NOMO-1 (cell line): ENCODE measurements at regions not wholly inside any gene's neighbourhood (a gene's known extent, or its start where the extent isn't known, plus 50 kb on each side); places are given as distances from the start of the nearest gene placed in this dataset.
"Not testable (repeated sequence)": the region's sequence is repeated elsewhere in the genome, so short reads cannot be mapped to it uniquely, and the experiment has no call there.

Source experiments
- DNase-seq, 2 experiments: peaks; one replicate each; lab custom pipeline; 2025; ENCODE audit not compliant: unreplicated experiment in 2 of 2; lab: John Stamatoyannopoulos, UW

DNA sequence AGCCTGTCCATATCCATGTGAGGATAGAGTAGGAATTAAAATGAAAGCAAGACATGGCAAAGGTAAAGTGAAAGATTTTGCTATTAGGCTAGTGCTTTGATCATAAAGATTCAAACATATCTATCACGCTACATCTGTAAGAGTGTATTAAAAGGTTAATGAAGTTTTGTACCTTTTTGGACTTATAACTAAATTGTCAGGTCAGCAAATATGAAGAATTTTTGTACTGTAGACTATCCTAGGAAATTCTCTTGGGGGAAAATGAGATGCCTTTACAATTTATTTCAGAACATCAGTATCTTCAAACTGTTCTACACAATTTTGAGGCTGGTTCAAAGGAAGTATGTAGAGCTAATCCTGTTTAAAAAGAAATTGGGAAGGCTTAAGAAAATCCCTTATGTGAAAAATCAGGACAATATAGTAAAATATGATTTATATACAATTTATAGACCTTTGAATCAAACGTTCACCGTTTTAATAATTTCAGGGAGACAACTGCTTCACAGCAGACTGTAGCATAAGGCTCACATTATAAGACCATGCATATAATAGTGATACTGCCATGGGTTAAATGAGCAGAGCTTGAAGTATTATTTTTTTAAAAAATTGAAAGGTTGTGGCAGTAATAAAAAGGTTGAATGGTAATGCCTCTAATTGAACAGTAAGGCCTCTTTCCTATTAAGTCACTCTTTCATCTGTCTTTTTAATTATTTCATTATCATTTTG lies 639.5 kb upstream of the ARRDC3 start:
- no peak for DNase-seq

DNA sequence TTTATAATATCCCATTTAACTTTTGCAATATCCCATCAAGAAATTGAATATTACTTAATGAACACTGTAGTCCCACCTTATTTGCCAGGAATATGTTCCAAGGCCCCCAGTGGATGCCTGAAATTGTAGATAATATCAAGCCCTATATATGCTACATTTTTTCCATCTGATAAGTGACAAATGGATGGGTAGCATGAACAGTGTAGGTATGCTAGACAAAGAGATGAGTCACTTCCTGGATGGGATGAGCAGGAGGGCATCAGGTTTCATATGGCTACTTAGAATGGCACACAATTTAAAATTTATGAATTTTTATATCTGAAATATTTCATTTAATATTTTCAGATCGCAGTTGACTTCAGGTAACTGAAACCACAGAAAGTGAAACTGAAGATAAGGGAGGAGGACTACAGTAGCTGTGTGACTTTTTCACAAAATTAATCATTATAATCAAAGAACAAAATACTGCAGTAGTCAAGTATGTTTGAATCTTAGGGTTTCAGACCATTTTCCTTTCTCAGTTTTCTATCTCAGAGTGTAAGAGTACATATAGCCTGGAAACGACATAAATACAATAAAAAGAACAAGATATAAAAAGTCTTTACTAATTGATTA lies 636.4 kb upstream of the ARRDC3 start:
- no peak for DNase-seq

DNA sequence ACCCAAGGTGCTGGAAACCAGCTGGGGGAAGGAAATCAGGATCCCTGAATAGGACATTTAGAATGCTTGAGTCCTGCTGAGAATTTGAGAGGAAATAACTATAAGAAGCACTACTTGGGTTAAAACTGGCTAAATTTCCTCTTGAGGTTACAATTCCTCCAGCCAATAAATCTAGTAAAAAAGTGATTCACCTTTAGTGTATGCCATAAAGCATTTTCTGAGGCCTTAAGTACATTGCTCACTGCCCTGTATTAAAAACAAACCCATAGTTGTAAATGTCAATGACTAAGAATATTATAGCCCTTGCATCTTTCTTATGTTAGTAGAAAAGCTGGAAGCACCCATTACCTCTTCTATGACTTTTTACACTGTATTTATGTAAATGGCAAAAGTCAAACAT lies 634.7 kb upstream of the ARRDC3 start:
- DNase-seq, result no peak

- DNase-seq, result not testable (repeated sequence)
These were observed 628.7 kb upstream of the ARRDC3 start for GRCh38 chr5:92011845-92012244.

GRCh38 chr5:92003806-92004205 lies 620.7 kb upstream of the ARRDC3 start:
- no peak for DNase-seq

DNA sequence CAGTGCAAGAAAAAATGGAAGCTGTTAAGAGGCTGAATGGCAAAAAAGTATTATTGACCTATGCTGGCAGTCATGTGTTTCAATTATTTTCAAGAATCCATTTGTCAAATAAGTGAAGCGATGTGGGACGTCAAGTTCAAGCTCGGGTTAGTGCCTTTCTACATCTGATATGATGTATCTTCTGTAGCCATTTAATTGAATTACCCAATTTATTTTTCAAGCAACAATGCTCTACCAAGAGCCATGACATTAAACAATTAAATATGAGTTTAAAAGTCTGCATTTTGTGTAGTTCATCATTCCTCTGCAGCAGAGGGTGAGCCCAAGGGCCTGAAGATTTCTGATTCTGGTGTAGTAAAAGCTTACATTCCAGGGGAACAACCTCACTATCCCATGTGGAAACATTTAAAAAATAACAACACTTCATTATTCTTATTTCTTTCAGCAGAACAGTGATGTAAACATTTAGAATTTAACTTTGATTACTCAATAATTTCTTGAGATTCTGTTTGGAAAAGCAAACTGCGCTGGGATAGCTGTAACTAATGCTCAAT lies 619.7 kb upstream of the ARRDC3 start:
- no peak for DNase-seq

DNA sequence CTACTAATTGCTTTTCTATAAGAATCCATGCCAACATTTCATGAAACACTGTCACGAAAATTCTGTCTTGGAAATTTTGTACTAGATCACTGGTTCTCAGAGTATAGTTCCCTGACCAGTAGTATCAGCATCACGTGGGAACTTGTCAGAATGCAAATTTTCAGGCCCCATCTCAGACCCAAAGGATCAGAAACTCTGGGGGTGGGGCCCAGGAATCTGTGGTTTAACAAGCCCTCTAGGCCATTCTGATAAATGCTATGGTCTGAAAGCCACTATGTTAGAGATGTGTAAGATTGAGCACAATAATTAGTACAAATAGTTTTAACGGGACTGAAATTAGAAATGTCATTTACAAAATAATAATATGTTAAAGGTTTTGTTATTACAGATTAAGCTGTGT lies 615.7 kb upstream of the ARRDC3 start:
- no peak for DNase-seq

DNA sequence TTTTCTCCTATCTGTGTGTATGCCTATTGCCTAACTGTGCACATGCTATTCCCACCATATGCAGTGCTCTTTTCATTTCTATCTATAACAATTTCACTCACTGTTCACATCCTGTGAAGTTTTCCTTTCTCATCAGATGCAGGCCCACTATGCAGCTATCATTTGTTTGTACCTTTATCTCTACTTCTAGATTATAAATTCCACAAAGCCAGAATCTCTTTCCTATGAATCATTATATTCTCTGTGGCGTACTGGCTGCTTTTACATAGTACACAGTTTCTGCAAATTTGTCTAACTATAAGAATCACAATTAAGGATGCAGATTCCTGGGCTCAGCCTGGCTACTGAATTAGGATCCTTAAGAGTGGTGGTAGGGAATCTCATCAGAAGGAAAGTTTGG lies 600.8 kb upstream of the ARRDC3 start:
- DNase-seq, result no peak

- DNase-seq, result no peak
These were observed 595.2 kb upstream of the ARRDC3 start for GRCh38 chr5:91978221-91978882.

DNA sequence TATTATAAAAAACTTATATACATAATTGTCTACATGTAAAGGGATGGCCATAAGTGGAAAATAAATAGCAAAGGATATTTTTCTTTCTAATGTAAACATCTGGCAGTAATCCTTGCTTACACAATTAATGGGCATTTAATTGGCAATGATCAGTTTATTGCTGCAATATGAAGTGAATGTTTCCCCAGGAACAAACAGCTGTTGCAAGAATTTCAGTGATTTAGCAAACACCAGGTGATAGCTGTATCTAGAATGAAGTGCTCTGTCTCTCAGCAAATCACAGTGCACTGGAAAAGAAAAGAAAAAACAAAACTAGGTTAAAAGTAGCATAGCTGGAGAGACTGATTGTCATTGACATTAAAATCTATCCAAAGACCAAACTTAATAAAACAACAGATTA lies 594.5 kb upstream of the ARRDC3 start:
- DNase-seq, result no peak

DNA sequence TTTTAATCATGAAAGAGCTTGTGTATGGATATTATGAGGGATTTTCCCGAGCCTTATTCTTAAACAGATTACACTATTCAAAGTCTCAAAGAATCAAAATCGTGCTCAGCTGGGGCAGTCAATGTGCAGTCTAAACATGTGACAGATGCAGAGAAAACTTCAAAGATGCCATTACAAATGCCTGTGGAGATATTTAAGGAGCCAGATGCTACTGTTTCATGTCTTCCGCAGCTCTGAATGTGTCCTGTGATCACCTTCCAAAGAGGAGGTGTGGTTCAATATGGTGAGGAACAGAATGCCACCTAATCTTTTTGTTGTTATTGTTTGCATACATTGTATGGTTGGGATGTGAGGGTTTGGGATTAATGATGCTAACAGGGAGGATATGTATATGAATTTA lies 593.3 kb upstream of the ARRDC3 start:
- no peak for DNase-seq

DNA sequence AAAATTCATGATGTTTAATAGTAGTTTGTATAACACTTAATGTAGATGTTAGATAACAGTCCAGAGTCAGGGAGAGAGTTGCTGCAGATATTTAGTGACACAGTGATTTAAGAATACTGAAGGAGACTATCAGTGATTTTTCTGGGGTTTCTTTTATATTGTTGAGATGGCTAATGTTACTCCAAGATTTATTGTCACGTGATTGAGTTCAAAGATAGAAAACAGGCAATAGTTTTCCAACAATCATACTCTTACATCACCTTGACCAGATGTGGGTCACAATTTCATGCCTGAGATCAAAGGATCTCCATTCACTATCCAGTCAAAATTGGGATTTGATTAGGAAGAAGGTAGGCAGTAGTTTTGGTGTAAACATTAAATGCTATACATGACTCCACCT lies 580.0 kb upstream of the ARRDC3 start:
- no peak for DNase-seq

GRCh38 chr5:91957666-91958065 lies 574.5 kb upstream of the ARRDC3 start:
- no peak for DNase-seq

DNA sequence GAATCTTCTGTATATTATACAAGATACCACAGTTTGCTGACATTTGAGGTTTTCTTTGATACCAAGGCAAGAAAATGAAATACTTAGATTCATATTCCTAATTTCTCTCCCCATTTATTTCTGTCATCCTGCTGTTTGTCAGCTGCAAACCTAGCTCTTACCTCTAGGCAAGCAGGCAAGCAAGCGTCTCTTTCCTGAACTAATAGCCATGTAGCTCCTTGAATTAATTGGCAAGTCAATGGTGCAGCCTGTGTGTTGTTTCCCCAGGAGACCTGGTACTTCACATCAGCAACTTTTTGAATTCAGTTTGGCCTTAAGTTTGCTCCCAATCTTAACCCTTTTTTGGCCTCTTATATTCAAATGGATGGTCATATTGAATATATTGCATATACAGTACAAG lies 573.6 kb upstream of the ARRDC3 start:
- DNase-seq, result no peak

- no peak for DNase-seq
These were observed 572.5 kb upstream of the ARRDC3 start for GRCh38 chr5:91955610-91956009.

- DNase-seq, result no peak
These were observed 571.0 kb upstream of the ARRDC3 start for GRCh38 chr5:91954136-91954535.

- no peak for DNase-seq
These were observed 567.2 kb upstream of the ARRDC3 start for GRCh38 chr5:91950328-91950727.

DNA sequence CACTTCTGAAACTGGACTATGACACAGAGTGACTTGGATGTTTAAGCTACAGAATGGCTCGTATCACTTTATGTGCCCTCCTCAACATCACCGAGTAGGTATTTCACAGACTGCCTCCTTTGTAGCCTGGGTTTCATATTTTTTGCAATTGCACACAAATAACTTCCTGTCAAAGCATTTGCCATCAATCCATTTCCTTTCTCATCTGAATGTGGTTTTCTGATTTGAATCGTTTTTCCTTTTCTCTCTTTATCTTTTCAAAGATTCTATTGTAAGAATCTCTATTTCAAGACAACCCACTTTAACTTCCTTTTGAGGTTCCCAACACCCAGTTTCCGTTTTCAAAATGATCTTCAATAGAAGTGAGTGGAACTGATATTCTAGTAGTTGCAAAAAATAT lies 563.8 kb upstream of the ARRDC3 start:
- no peak for DNase-seq

DNA sequence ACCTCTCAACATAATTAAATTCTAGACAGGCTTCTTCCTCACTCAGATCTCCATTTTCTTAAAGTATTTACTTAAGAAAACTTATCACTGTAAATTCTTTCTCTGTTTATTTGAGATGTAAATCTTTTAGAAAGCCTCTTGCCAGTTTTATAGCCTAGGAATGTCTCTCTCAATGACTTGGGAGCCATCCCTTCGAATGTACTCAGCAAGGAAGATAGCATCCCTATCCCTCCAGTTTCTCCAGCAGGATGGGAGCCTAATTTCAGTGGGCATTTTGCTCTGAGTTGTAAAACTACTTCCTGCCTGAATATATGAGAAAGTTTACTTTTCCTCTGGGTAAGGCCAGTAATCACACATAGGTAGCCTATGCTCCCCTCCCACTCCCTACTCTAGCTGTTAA lies 558.5 kb upstream of the ARRDC3 start:
- DNase-seq, result no peak

DNA sequence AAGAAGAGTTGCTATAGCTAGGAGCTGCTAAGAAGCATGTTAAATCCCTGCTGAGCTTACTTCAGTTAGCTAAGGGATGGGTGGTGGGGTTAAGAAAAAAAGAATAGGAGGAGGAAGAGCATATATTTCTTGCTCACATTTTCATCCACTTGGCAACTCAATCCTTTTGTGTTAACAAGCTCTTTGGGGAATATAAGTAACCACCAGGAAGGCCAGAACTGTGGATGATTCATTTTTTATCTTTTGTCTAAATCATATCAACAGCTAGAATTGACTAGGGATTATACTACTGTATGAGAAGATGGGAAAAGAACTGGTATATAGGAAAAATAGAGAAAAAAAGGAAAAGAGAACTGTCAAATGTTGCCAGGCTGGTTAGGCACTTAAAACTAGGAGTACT lies 555.3 kb upstream of the ARRDC3 start:
- no peak for DNase-seq

- DNase-seq, result no peak
These were observed 554.0 kb upstream of the ARRDC3 start for GRCh38 chr5:91937121-91937520.

GRCh38 chr5:91929522-91929817 lies 546.4 kb upstream of the ARRDC3 start:
- DNase-seq, result no peak
